GM19468 (cell line): ENCODE measurements at regions not wholly inside any gene's neighbourhood (a gene's known extent, or its start where the extent isn't known, plus 50 kb on each side); places are given as distances from the start of the nearest gene placed in this dataset.
A peak's percentile ranks its signal among the peaks of the same experiment; 100 is the strongest.

Source experiments
- ATAC-seq: cut with Tn5 transposase; IDR thresholded peaks from one replicate; pipeline ENCODE4 v1.9.1; 2021; ENCODE audit warnings: mild to moderate bottlenecking, moderate library complexity, moderate number of reproducible peaks; ENCODE audit not compliant: unreplicated experiment; ENCODE audit errors: extremely low read depth

GRCh38 chr2:163205589-163206254, 367.2 kb upstream of the KCNH7 start:
- ATAC-seq = no peak

- ATAC-seq = no peak
These were observed 362.2 kb upstream of the KCNH7 start for GRCh38 chr2:163200741-163201140.

- no peak for ATAC-seq
These were observed 360.4 kb upstream of the KCNH7 start for GRCh38 chr2:163198972-163199371.

GRCh38 chr2:163198007-163198406, 359.4 kb upstream of the KCNH7 start:
- no peak for ATAC-seq

GRCh38 chr2:163191372-163191771, 352.8 kb upstream of the KCNH7 start:
- ATAC-seq = no peak

- no peak for ATAC-seq
These were observed 349.6 kb upstream of the KCNH7 start for GRCh38 chr2:163187995-163188655.

GRCh38 chr2:163187119-163187518, 348.6 kb upstream of the KCNH7 start:
- no peak for ATAC-seq

- no peak for ATAC-seq
These were observed 346.6 kb upstream of the KCNH7 start for GRCh38 chr2:163185160-163185559.

GRCh38 chr2:163182764-163183354, 344.3 kb upstream of the KCNH7 start:
- ATAC-seq = no peak

GRCh38 chr2:163177592-163177991, 339.0 kb upstream of the KCNH7 start:
- no peak for ATAC-seq

GRCh38 chr2:163175294-163175693, 336.7 kb upstream of the KCNH7 start:
- ATAC-seq = no peak

- no peak for ATAC-seq
These were observed 335.0 kb upstream of the KCNH7 start for GRCh38 chr2:163173591-163173990.

- no peak for ATAC-seq
These were observed 333.4 kb upstream of the KCNH7 start for GRCh38 chr2:163171786-163172530.

- ATAC-seq = no peak
These were observed 319.4 kb upstream of the KCNH7 start for GRCh38 chr2:163157891-163158496.

- no peak for ATAC-seq
These were observed 318.8 kb upstream of the KCNH7 start for GRCh38 chr2:163157411-163157810.

- no peak for ATAC-seq
These were observed 317.4 kb upstream of the KCNH7 start for GRCh38 chr2:163155925-163156324.

GRCh38 chr2:163155279-163155883, 316.8 kb upstream of the KCNH7 start:
- peak; percentile 74 for ATAC-seq

- ATAC-seq = no peak
These were observed 304.1 kb upstream of the KCNH7 start for GRCh38 chr2:163142618-163143017.

GRCh38 chr2:163138947-163139346, 300.4 kb upstream of the KCNH7 start:
- no peak for ATAC-seq

GRCh38 chr2:163135256-163135655, 296.7 kb upstream of the KCNH7 start:
- ATAC-seq = no peak
